ENCODE measurements at regions not wholly inside any gene's neighbourhood (a gene's known extent, or its start where the extent isn't known, plus 50 kb on each side); places are given as distances from the start of the nearest gene placed in this dataset.

DNA sequence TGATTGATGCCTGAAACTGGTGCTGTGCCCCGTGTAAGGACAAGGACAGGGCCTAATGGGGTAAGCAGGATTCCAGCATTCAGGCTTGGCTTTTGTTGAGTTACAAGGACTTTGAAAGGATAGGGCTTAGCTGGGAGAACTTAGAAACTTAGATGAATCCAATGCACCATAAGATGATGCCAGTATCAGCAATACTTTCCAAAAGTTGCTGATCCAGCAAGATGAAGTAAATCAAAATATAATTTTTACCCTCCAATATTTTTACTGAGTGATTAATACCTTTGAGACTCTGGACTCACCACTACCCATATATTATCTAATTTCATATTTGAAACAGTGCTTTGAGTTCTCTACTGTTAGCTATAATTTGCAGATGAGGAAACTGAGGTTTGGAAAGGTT lies 354.5 kb upstream of the ATP5MC3 start:
- no peak for TF ChIP-seq CTCF (IDR thresholded peaks at IDR 0.05)
- no peaks in the 10 kb centered on the region for H3K4me1 ChIP-seq
- H3K27ac ChIP-seq = no peak overlapping the region
- no peak overlapping the region for H3K9ac ChIP-seq
- no peaks in the 10 kb centered on the region for H3K36me3 ChIP-seq (ENCODE audit: control insufficient read depth, insufficient read depth, low read length)
- no peaks in the 10 kb centered on the region for H3K27me3 ChIP-seq (ENCODE audit: control insufficient read depth, insufficient read depth, low read length)
- no peaks in the 10 kb centered on the region for H3K9me3 ChIP-seq (ENCODE audit: control insufficient read depth, low read length)
- H3K79me2 ChIP-seq = no peaks in the 10 kb centered on the region
- H3K4me2 ChIP-seq (ENCODE audit: low read length) = no peak overlapping the region
- no peak overlapping the region for H2AFZ ChIP-seq
- no peak overlapping the region for H3K4me3 ChIP-seq (ENCODE audit: low read depth, low read length)

GRCh38 chr2:175535631-175536030 lies 354.1 kb upstream of the ATP5MC3 start:
- Histone ChIP-seq H3K27me3 (ENCODE audit: control insufficient read depth, insufficient read depth, low read length) (no peaks in the 10 kb centered on the region), H3K9ac (no peak overlapping the region), H3K79me2 (no peaks in the 10 kb centered on the region), H3K4me2 (ENCODE audit: low read length) (no peak overlapping the region), H3K4me1 (no peaks in the 10 kb centered on the region), H3K27ac (no peak overlapping the region), H3K9me3 (ENCODE audit: control insufficient read depth, low read length) (no peaks in the 10 kb centered on the region), H3K4me3 (ENCODE audit: low read depth, low read length) (no peak overlapping the region), H2AFZ (no peak overlapping the region), H3K36me3 (ENCODE audit: control insufficient read depth, insufficient read depth, low read length) (no peaks in the 10 kb centered on the region)
- TF ChIP-seq CTCF (IDR thresholded peaks at IDR 0.05) = no peak

GRCh38 chr2:175525975-175526374 lies 344.5 kb upstream of the ATP5MC3 start:
- H3K36me3 ChIP-seq (ENCODE audit: control insufficient read depth, insufficient read depth, low read length) = no peaks in the 10 kb centered on the region
- no peaks in the 10 kb centered on the region for H3K27me3 ChIP-seq (ENCODE audit: control insufficient read depth, insufficient read depth, low read length)
- H3K9ac ChIP-seq = no peak overlapping the region
- no peak overlapping the region for H2AFZ ChIP-seq
- no peaks in the 10 kb centered on the region for H3K79me2 ChIP-seq
- TF ChIP-seq CTCF (IDR thresholded peaks at IDR 0.05) = no peak
- peak overlapping the region; percentile 20 for H3K27ac ChIP-seq
- H3K4me2 ChIP-seq (ENCODE audit: low read length) = peak overlapping the region; percentile 41
- peaks cover 13% of the 10 kb centered on the region for H3K4me1 ChIP-seq
- no peak overlapping the region for H3K4me3 ChIP-seq (ENCODE audit: low read depth, low read length)
- no peaks in the 10 kb centered on the region for H3K9me3 ChIP-seq (ENCODE audit: control insufficient read depth, low read length)

GRCh38 chr2:175523001-175523400 lies 341.5 kb upstream of the ATP5MC3 start:
- TF ChIP-seq CTCF (IDR thresholded peaks at IDR 0.05) = no peak
- Histone ChIP-seq H3K27ac (no peak overlapping the region), H3K27me3 (ENCODE audit: control insufficient read depth, insufficient read depth, low read length) (no peaks in the 10 kb centered on the region), H3K4me2 (ENCODE audit: low read length) (no peak overlapping the region), H3K4me1 (peaks cover 13% of the 10 kb centered on the region), H3K9ac (no peak overlapping the region), H2AFZ (peak overlapping the region; percentile 7), H3K9me3 (ENCODE audit: control insufficient read depth, low read length) (no peaks in the 10 kb centered on the region), H3K36me3 (ENCODE audit: control insufficient read depth, insufficient read depth, low read length) (no peaks in the 10 kb centered on the region), H3K79me2 (no peaks in the 10 kb centered on the region), H3K4me3 (ENCODE audit: low read depth, low read length) (no peak overlapping the region)

- Histone ChIP-seq H3K4me1 (peaks cover 8% of the 10 kb centered on the region), H3K27ac (no peak overlapping the region), H3K9me3 (ENCODE audit: control insufficient read depth, low read length) (no peaks in the 10 kb centered on the region)
Measured at GRCh38 chr2:175518206-175518605, 336.7 kb upstream of the ATP5MC3 start.

More at GRCh38 chr2:175518206-175518605, 336.7 kb upstream of the ATP5MC3 start:
- H3K36me3 ChIP-seq (ENCODE audit: control insufficient read depth, insufficient read depth, low read length) = no peaks in the 10 kb centered on the region
- H3K4me3 ChIP-seq (ENCODE audit: low read depth, low read length) = no peak overlapping the region
- no peaks in the 10 kb centered on the region for H3K27me3 ChIP-seq (ENCODE audit: control insufficient read depth, insufficient read depth, low read length)
- H3K79me2 ChIP-seq = no peaks in the 10 kb centered on the region
- no peak overlapping the region for H3K4me2 ChIP-seq (ENCODE audit: low read length)
- H2AFZ ChIP-seq = no peak overlapping the region
- H3K9ac ChIP-seq = no peak overlapping the region
- TF ChIP-seq CTCF (IDR thresholded peaks at IDR 0.05) = no peak

Data from parathyroid adenoma (tissue), 2 donors.